T-helper 1 cell treated with Interleukin-12 subunit alpha and Interleukin-12 subunit beta and Interleukin-4 antibody, amounts not matched to agents 30 ng/mL and 1 ng/mL, for 36 hours (primary cell): ENCODE measurements at regions not wholly inside any gene's neighbourhood (a gene's known extent, or its start where the extent isn't known, plus 50 kb on each side); places are given as distances from the start of the nearest gene placed in this dataset.
"Not testable (repeated sequence)": the region's sequence is repeated elsewhere in the genome, so short reads cannot be mapped to it uniquely, and the experiment has no call there.

Experiments
- intact Hi-C: fragments of 100-400 bp; cut with micrococcal nuclease; formaldehyde crosslinking; loops from one replicate; pipeline ENCODE4 v1.15.1; 2024

- intact Hi-C loops = no loop called here
These were observed 554.5 kb downstream of the STK39 start for GRCh38 chr2:167692936-167693335.

GRCh38 chr2:167692191-167692590, 555.2 kb downstream of the STK39 start:
- intact Hi-C loops = no loop called here

- intact Hi-C loops = loop anchor here (2.0 kb wide), 1 partner anchor 429 kb away; no protein-coding TSS in a partner anchor
These were observed 558.0 kb downstream of the STK39 start for GRCh38 chr2:167689444-167689843.

GRCh38 chr2:167686691-167687090, 560.7 kb downstream of the STK39 start:
- intact Hi-C loops = no loop called here

GRCh38 chr2:167681234-167682015, 566.0 kb downstream of the STK39 start:
- intact Hi-C loops = no loop called here

- intact Hi-C loops = no loop called here
These were observed 569.2 kb downstream of the STK39 start for GRCh38 chr2:167678158-167678557.

- intact Hi-C loops = no loop called here
These were observed 571.5 kb downstream of the STK39 start for GRCh38 chr2:167675906-167676305.

GRCh38 chr2:167670588-167670987, 576.8 kb downstream of the STK39 start:
- intact Hi-C loops = no loop called here

GRCh38 chr2:167653131-167653530, 594.3 kb downstream of the STK39 start:
- intact Hi-C loops = no loop called here

- intact Hi-C loops = no loop called here
These were observed 595.0 kb downstream of the STK39 start for GRCh38 chr2:167652401-167652800.

GRCh38 chr2:167651406-167652151, 595.8 kb downstream of the STK39 start:
- intact Hi-C loops = no loop called here

GRCh38 chr2:167646557-167646956, 600.8 kb downstream of the STK39 start:
- intact Hi-C loops = no loop called here

- intact Hi-C loops = no loop called here
These were observed 607.3 kb downstream of the STK39 start for GRCh38 chr2:167640096-167640495.

- intact Hi-C loops = no loop called here
These were observed 609.7 kb downstream of the STK39 start for GRCh38 chr2:167637741-167638140.

- intact Hi-C loops = not testable (repeated sequence)
These were observed 615.1 kb downstream of the STK39 start for GRCh38 chr2:167632271-167632670.

- intact Hi-C loops = no loop called here
These were observed 620.4 kb downstream of the STK39 start for GRCh38 chr2:167626961-167627360.

GRCh38 chr2:167626301-167626700, 621.1 kb downstream of the STK39 start:
- intact Hi-C loops = no loop called here

GRCh38 chr2:167616997-167617396, 630.4 kb downstream of the STK39 start:
- intact Hi-C loops = no loop called here

- intact Hi-C loops = no loop called here
These were observed 633.9 kb downstream of the STK39 start for GRCh38 chr2:167613471-167613870.

- intact Hi-C loops = no loop called here
These were observed 638.9 kb downstream of the STK39 start for GRCh38 chr2:167608487-167608886.

GRCh38 chr2:167607731-167608130, 639.7 kb downstream of the STK39 start:
- intact Hi-C loops = no loop called here

GRCh38 chr2:167607211-167607610, 640.2 kb downstream of the STK39 start:
- intact Hi-C loops = no loop called here

GRCh38 chr2:167602122-167602521, 645.3 kb downstream of the STK39 start:
- intact Hi-C loops = no loop called here
